NCI-H2029 treated with DMSO at 0.1 percent for 48 hours (cell line): ENCODE measurements at regions not wholly inside any gene's neighbourhood (a gene's known extent, or its start where the extent isn't known, plus 50 kb on each side); places are given as distances from the start of the nearest gene placed in this dataset.

ENCODE experiments used
- DNase-seq: peaks from one replicate; lab custom pipeline; 2025; lab: John Stamatoyannopoulos, UW

DNA sequence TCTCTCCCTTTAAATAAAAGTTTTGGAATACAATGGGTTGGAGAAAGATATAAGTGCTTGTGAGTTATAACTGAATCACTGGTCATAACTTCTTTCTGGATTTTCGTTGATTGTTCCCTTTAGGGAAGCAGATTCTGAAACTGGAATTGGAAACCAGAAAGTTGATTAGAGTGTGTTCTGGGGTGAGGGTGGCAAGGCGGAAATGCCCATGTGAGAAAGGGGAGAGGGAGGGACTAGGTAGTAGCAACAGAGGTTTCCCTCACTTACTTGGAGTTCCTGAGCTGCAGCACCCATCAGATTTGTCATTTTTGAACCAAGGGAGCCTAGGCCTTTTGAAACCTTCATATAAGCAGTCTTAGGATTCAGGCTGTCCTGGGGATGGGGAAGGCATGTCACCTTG lies 453.4 kb downstream of the KCNJ3 start:
- no peak for DNase-seq

DNA sequence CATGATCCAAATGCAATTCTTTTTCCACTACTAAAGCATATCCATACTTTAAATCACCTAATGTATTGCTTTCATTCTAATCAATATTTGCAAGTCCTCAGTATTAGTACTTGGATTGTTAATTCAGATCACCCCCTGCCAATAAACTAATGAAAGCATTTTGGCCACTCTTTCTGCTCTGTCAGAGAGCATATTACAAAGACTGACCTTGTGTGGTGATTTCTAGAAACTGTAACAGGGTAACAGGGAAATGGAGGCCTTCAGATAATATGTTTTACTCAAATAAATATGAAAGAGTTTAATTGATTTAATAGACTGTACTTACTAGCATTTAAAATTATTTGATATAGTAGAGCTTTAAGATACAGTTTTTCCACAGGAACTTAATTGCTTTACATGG lies 453.0 kb downstream of the KCNJ3 start:
- DNase-seq, result no peak

DNA sequence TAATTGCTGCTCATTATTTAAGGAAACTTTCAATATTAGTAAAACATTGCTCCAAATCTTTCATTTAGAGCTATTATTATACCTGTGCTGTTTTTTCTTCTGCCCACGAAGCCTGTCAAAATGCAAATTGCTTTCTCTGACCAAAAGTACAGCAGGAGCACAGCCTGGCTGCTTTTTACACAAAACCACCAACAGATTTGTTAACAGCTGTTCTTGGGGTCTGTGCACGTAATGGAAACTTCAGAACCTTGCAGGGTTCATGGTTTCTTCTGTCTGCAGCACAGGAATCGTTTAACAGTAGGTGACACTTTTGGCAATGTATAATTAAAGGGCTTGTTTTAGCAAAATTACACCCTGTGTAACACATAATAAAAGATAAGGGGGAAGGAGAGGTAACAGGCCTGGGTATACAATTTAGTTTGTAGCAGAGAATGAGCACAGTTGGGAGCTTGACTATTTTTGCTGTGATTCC lies 447.3 kb downstream of the KCNJ3 start:
- DNase-seq, result no peak

GRCh38 chr2:155141418-155141817 lies 442.9 kb downstream of the KCNJ3 start:
- DNase-seq, result no peak

DNA sequence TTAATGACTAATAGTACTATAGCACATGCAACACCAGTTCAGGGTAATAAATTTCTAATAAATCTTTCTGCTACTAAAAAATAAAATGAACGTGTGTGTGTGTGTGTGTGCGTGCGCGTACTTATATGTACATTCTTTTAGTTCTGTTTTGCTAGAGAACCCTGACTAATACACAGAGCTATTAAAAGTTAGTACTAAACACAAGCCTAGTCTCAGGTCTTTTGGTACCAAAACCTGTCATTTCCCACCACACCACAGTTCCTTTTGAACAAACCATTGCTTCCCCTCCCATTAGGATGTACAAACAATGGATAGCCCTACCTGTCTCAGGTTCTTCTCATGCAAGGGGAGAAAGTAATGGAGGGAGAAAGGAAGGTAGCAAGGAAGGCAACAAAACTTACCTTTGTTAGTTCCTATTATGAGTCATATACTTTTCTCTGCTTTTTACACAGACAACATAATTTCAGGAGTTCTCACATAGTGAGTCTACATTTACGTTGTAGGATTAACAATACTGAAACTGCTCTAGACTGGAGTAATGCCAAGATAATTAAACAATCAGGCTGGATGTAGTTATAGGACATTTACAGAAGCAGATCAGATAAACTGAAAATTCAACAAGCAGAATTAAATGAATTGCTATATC lies 427.2 kb downstream of the KCNJ3 start:
- DNase-seq, result no peak

GRCh38 chr2:155115846-155116245 lies 417.4 kb downstream of the KCNJ3 start:
- no peak for DNase-seq

GRCh38 chr2:155111070-155111469 lies 412.6 kb downstream of the KCNJ3 start:
- no peak for DNase-seq

- no peak for DNase-seq
Observed at GRCh38 chr2:155109527-155109926, 411.0 kb downstream of the KCNJ3 start.

GRCh38 chr2:155100261-155100660 lies 401.8 kb downstream of the KCNJ3 start:
- DNase-seq, result no peak

DNA sequence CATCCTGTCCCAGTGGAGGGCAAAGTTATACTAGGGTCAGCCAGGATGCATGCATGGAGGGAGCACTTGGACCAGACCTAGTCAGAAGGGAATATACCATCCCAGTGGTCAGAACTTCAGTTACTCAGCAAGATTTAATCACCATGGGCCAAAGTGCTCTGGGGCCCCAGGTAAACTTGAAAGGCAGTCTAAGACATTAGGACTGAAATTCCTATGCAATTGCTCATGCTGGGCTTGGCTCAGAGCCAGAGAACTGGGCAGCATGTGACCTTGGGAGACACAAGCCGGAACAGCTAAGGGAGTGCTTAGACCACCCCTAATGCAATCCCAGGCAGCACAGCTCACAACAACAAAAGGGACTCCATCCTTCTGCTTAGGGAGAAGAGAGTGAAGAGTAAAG lies 401.3 kb downstream of the KCNJ3 start:
- no peak for DNase-seq

GRCh38 chr2:155095613-155096012 lies 397.1 kb downstream of the KCNJ3 start:
- DNase-seq, result no peak

GRCh38 chr2:155080373-155080772 lies 381.9 kb downstream of the KCNJ3 start:
- no peak for DNase-seq

DNA sequence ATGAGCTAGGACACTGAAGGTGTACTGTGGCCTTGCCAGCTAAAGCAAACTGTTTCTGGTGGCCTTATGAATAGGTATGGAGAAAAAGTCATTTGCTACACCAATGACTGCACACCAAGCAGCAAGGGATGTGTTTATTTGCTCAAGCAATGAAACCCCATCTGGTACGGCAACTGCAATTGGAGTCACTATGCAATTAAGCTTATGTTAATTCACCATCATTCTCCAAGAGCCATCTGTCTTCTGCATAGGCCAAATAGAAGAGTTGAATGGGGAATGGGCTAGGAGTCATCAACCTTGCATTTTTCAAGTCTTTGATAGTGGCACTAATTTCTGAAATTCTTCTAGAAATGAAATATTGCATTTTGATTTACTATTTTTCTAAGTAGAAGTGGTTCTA lies 372.0 kb downstream of the KCNJ3 start:
- DNase-seq, result no peak

GRCh38 chr2:155062922-155063258 lies 364.4 kb downstream of the KCNJ3 start:
- no peak for DNase-seq

DNA sequence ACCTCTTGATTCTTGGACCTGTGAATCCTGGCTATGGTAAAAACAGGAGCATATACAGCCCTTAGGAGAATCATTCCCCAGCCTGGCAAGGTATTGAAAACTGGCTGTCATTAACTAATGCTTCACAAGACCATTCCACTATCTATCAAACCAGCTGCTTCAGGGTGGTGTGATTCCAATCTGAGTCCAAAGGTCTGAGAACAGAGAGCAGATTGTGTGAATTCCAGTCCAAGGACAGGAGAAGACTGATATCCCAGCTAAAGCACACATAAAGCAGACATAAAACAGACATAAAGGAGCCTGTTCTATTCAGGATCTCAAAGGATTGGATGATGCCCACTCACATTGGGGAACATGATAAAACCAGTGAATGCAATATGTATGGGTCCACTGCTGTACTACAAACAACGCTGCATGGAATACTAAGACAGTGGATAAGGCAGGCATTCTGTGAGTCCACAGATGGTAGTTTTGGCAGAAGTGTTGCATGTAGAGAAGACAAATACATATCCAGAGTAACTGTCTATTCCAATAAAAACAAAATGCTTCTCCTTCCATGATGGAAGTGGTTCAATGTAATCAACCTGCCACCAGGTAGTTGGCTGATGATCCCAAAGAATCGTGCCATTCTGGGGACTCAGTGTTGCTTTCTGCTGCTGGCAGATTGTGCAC lies 363.9 kb downstream of the KCNJ3 start:
- no peak for DNase-seq

DNA sequence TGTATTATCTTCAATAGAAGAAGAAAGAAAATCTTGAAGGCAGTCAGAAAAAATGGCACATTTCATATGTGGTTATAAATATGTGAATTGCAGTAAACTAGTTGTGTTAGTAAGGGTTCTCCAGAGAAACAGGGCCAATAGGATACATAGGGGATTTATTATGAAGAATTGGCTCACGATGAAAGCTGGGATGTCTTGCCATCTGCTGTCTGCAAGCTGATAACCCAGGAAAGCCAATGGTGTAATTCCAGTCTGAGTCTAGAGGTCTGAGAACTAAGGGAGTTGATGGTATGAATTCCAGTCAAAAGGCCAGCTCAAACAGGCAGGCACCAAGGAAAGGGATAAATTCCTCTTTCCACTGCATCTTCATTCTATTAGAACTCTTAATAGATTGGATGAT lies 362.4 kb downstream of the KCNJ3 start:
- no peak for DNase-seq

GRCh38 chr2:155054712-155055111 lies 356.2 kb downstream of the KCNJ3 start:
- no peak for DNase-seq

DNA sequence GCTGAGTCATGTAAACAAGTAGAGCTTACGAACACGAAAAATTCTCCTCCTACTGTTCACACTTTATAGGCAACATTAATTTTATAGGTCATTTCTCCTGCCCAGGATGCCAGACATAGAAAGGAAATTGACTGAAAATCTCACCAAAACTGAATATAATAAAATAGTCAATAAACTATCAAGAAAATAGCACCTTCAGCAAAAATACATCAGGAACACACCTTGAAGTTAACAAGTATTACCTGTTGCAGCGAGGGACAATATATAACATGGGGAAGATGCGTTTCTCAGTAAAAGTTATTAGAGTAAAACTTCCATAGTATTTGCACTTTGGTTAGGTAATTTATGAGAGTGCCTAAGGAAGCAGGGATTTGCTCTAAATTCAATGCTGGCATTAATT lies 344.6 kb downstream of the KCNJ3 start:
- DNase-seq, result no peak

- no peak for DNase-seq
Observed at GRCh38 chr2:155035308-155035707, 336.8 kb downstream of the KCNJ3 start.

- DNase-seq, result no peak
Observed at GRCh38 chr2:155033652-155034051, 335.2 kb downstream of the KCNJ3 start.

DNA sequence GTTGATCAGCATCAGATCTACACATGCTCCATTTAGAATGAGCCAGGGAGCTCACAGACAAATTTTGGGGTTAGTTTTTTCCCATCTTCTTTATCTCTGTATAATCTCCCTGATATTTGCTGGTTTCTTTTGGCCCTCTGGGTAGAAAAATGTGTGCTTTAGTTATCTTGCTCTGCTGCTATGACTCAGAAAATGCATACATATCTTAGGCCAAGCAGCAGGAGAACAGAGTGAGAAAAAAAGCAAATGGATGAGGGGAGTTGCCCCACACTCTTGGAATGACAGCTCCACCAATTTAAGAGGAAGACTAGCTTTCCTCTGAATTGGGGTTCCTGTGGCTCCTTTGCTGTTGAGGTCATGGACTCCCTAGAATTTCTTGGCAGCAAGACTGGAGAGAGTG lies 331.8 kb downstream of the KCNJ3 start:
- DNase-seq, result no peak

- DNase-seq, result no peak
Observed at GRCh38 chr2:155026651-155027174, 328.2 kb downstream of the KCNJ3 start.

- no peak for DNase-seq
Observed at GRCh38 chr2:155023674-155024073, 325.2 kb downstream of the KCNJ3 start.

- no peak for DNase-seq
Observed at GRCh38 chr2:155022531-155022930, 324.0 kb downstream of the KCNJ3 start.
